ENCODE measurements at regions not wholly inside any gene's neighbourhood (a gene's known extent, or its start where the extent isn't known, plus 50 kb on each side); places are given as distances from the start of the nearest gene placed in this dataset.

DNA sequence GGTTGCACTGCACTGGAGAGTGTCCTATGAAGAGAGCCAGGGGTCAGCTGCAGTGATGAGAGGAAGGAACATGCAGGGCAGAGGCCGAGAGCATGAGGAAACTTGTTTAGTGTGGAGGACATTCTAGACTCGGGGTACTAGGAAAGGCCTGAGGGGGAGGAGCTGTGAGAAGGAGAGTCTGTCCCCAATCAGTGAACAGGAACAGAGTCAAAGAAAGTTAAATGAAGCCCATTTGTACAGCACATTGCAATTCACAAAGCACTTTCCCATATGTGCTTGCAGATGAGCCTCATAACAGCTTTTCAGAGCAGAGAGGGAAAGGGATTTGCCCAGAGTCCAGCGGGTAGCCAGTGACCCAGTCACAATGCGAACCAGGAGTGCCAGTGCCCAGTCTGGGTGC, 83.4 kb downstream of the NAV1 start:
- FAIRE-seq (no peak), DNase-seq (ENCODE audit: low read depth in 1 of 2, low spot score in 2 of 2) (no peak)
- Histone ChIP-seq H2BK5ac (ENCODE audit: low read depth, low read length) (no peak overlapping the region), H2AK5ac (ENCODE audit: low read depth, low read length) (no peak overlapping the region), H3K14ac (ENCODE audit: insufficient read length) (no peak overlapping the region), H3K36me3 (ENCODE audit: control insufficient read depth in 2 of 4, insufficient read depth in 4 of 4, low read length in 3 of 4) (no peaks in the 10 kb centered on the region), H3K9me3 (ENCODE audit: insufficient read depth in 2 of 2, low read depth in 1 of 2, low read length in 1 of 2) (no peaks in the 10 kb centered on the region), H3K9ac (replicated peaks in 1 of 4; ENCODE audit: extremely low read depth in 1 of 4, low read depth in 3 of 4, low read length in 3 of 4) (no peak overlapping the region), H4K20me1 (replicated peaks in 1 of 2; ENCODE audit: control insufficient read depth in 1 of 2, insufficient read depth in 2 of 2, low read length in 2 of 2) (no peaks in the 10 kb centered on the region), H3K56ac (replicated peaks; ENCODE audit: insufficient read length, low read depth, low read length) (no peak overlapping the region), H3K23ac (ENCODE audit: insufficient read length) (no peak overlapping the region), H3K79me2 (ENCODE audit: control insufficient read depth in 1 of 2, insufficient read depth in 2 of 2, low read length in 2 of 2) (no peaks in the 10 kb centered on the region), H3K4me3 (ENCODE audit: extremely low read depth in 1 of 4, insufficient read depth in 2 of 4, low read depth in 3 of 4, low read length in 4 of 4) (no peak overlapping the region), H3K27me3 (replicated peaks in 1 of 4; ENCODE audit: control insufficient read depth in 3 of 4, extremely low read depth in 1 of 4, insufficient read depth in 3 of 4, low read length in 3 of 4) (no peaks in the 10 kb centered on the region), H3K18ac (ENCODE audit: extremely low read depth, low read length) (no peak overlapping the region), H3K27ac (ENCODE audit: low read depth, low read length) (no peak overlapping the region), H3K79me1 (ENCODE audit: low read depth, low read length) (no peaks in the 10 kb centered on the region), H2BK20ac (ENCODE audit: low read length) (0 out of 2 replicates have a peak overlapping the region, but pooled peaks have one; percentile 61), H4K5ac (ENCODE audit: insufficient read length, low read depth, low read length) (no peak overlapping the region), H2BK12ac (ENCODE audit: low read depth, low read length) (0 out of 2 replicates have a peak overlapping the region, but pooled peaks have one; percentile 17), H3K4me1 (replicated peaks in 1 of 4; ENCODE audit: control insufficient read depth in 3 of 4, insufficient read depth in 4 of 4, low read length in 3 of 4) (peaks cover 1 to 8% (median 5%) of the 10 kb centered on the region in 4 experiments; a peak in 4 of 7 replicates), H2BK15ac (ENCODE audit: low read length) (no peak overlapping the region), H4K91ac (replicated peaks; ENCODE audit: insufficient read length, low read length) (no peak overlapping the region), H3K23me2 (ENCODE audit: low read depth, low read length) (no peaks in the 10 kb centered on the region), H2BK120ac (replicated peaks; ENCODE audit: low read depth, low read length) (no peak overlapping the region), H3K4me2 (ENCODE audit: insufficient read depth in 1 of 2, low read depth in 2 of 2, low read length in 2 of 2) (no peak overlapping the region), H2AFZ (ENCODE audit: low read length) (no peak overlapping the region), H4K8ac (ENCODE audit: extremely low read depth, insufficient read depth, low read length) (no peak overlapping the region), H3K4ac (replicated peaks; ENCODE audit: insufficient read length, low read depth, low read length) (no peak overlapping the region)
- 78% methylated on average over 4 of the region's 4 CpGs; no CpG with 5 or more reads in 1 of the 2 experiments for WGBS, 2 experiments (ENCODE audit: extremely low coverage in 1 of 2, insufficient coverage in 1 of 2, insufficient read length in 1 of 2, insufficient replicate concordance in 2 of 2, low coverage in 1 of 2, low lambda C conversion rate in 2 of 2, missing lambda C conversion rate in 1 of 2)
- ChIA-PET CTCF (ENCODE audit: partially characterized antibody) (interaction anchor here (0.9 to 2.5 kb wide), 6 partner anchors 13 to 141 kb away, joined by 3 to 9 read pairs (median 5); no protein-coding TSS in a partner anchor), POLR2A (ENCODE audit: partially characterized antibody) (no interaction called here)
- TF ChIP-seq RBBP5 (IDR thresholded peaks at IDR 0.05; ENCODE audit: borderline replicate concordance, low read depth, low read length) (no peak), HDAC6 (IDR thresholded peaks at IDR 0.05; ENCODE audit: low read depth, low read length) (no peak), CHD2 (IDR thresholded peaks at IDR 0.05; ENCODE audit: low read length) (no peak), RFX5 (IDR thresholded peaks at IDR 0.05; ENCODE audit: borderline replicate concordance, low read depth, low read length) (no peak), CREB1 (IDR thresholded peaks at IDR 0.05) (no peak)
- TF ChIP-seq, protein P1, sequence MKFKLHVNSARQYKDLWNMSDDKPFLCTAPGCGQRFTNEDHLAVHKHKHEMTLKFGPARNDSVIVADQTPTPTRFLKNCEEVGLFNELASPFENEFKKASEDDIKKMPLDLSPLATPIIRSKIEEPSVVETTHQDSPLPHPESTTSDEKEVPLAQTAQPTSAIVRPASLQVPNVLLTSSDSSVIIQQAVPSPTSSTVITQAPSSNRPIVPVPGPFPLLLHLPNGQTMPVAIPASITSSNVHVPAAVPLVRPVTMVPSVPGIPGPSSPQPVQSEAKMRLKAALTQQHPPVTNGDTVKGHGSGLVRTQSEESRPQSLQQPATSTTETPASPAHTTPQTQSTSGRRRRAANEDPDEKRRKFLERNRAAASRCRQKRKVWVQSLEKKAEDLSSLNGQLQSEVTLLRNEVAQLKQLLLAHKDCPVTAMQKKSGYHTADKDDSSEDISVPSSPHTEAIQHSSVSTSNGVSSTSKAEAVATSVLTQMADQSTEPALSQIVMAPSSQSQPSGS (IDR thresholded peaks at IDR 0.05; ENCODE audit: low read length) = no peak

Data from H1 (cell line).